H1 (cell line): ENCODE measurements at regions not wholly inside any gene's neighbourhood (a gene's known extent, or its start where the extent isn't known, plus 50 kb on each side); places are given as distances from the start of the nearest gene placed in this dataset.

Experiments used
- ATF3 ChIP-seq: IDR thresholded peaks from 2 replicates; pipeline ENCODE4 v1.6.1; 2011; ENCODE audit warnings: low read depth, mild to moderate bottlenecking, low read length; ENCODE audit not compliant: insufficient read depth
- PHF8 ChIP-seq: fragments of 200-600 bp; sonication (generic); conservative IDR thresholded peaks from 2 replicates; pipeline ENCODE4 v1.7.1; 2012; ENCODE audit warnings: low read depth, mild to moderate bottlenecking, inconsistent platforms, low read length, moderate library complexity
- RBBP5 ChIP-seq: IDR thresholded peaks from 2 replicates; pipeline ENCODE4 v1.7.1; 2012; ENCODE audit warnings: low read depth, mild to moderate bottlenecking, inconsistent platforms, low read length, moderate library complexity, borderline replicate concordance

- TF ChIP-seq ATF3 (no peak), PHF8 (no peak), RBBP5 (no peak)
These were observed 50.2 kb upstream of the GMNC start (continued) for GRCh38 chr3:190912736-190913135.
